HG03196 (cell line): ENCODE measurements at regions not wholly inside any gene's neighbourhood (a gene's known extent, or its start where the extent isn't known, plus 50 kb on each side); places are given as distances from the start of the nearest gene placed in this dataset.
"Not testable (repeated sequence)": the region's sequence is repeated elsewhere in the genome, so short reads cannot be mapped to it uniquely, and the experiment has no call there.

Source experiments
- ATAC-seq: cut with Tn5 transposase; IDR thresholded peaks from one replicate; pipeline ENCODE4 v1.9.1; 2021; ENCODE audit not compliant: unreplicated experiment

- ATAC-seq: no peak
Observed at GRCh38 chr5:163115011-163115410, 322.4 kb upstream of the CCNG1 start.

- ATAC-seq: not testable (repeated sequence)
Observed at GRCh38 chr5:163116618-163117017, 320.8 kb upstream of the CCNG1 start.

- ATAC-seq: no peak
Observed at GRCh38 chr5:163134061-163134460, 303.3 kb upstream of the CCNG1 start.

GRCh38 chr5:163135849-163136248 is 301.5 kb upstream of the CCNG1 start:
- ATAC-seq: no peak

- ATAC-seq: no peak
Observed at GRCh38 chr5:163161512-163161911, 275.9 kb upstream of the CCNG1 start.

GRCh38 chr5:163162645-163163044 is 274.8 kb upstream of the CCNG1 start:
- ATAC-seq: no peak

GRCh38 chr5:163163858-163164257 is 273.5 kb upstream of the CCNG1 start:
- no peak for ATAC-seq

GRCh38 chr5:163165277-163165676 is 272.1 kb upstream of the CCNG1 start:
- no peak for ATAC-seq

GRCh38 chr5:163170161-163170560 is 267.2 kb upstream of the CCNG1 start:
- ATAC-seq: not testable (repeated sequence)

GRCh38 chr5:163172540-163173338 is 264.7 kb upstream of the CCNG1 start:
- ATAC-seq: no peak

GRCh38 chr5:163177971-163178370 is 259.4 kb upstream of the CCNG1 start:
- ATAC-seq: no peak

GRCh38 chr5:163185315-163185714 is 252.1 kb upstream of the CCNG1 start:
- ATAC-seq: no peak

GRCh38 chr5:163189023-163189553 is 248.3 kb upstream of the CCNG1 start:
- ATAC-seq: no peak

GRCh38 chr5:163190283-163190682 is 247.1 kb upstream of the CCNG1 start:
- no peak for ATAC-seq

- ATAC-seq: no peak
Observed at GRCh38 chr5:163190784-163191183, 246.6 kb upstream of the CCNG1 start.

GRCh38 chr5:163193886-163194285 is 243.5 kb upstream of the CCNG1 start:
- no peak for ATAC-seq

GRCh38 chr5:163205645-163206044 is 231.8 kb upstream of the CCNG1 start:
- no peak for ATAC-seq

GRCh38 chr5:163221581-163221980 is 215.8 kb upstream of the CCNG1 start:
- no peak for ATAC-seq

- no peak for ATAC-seq
Observed at GRCh38 chr5:163222982-163223381, 214.4 kb upstream of the CCNG1 start.

GRCh38 chr5:163244445-163244987 is 192.9 kb upstream of the CCNG1 start:
- ATAC-seq: no peak

GRCh38 chr5:163245584-163245983 is 191.8 kb upstream of the CCNG1 start:
- ATAC-seq: no peak

GRCh38 chr5:163248333-163248732 is 189.1 kb upstream of the CCNG1 start:
- no peak for ATAC-seq
